HG02610 (cell line): ENCODE measurements at regions not wholly inside any gene's neighbourhood (a gene's known extent, or its start where the extent isn't known, plus 50 kb on each side); places are given as distances from the start of the nearest gene placed in this dataset.

Source experiments
- ATAC-seq: cut with Tn5 transposase; IDR thresholded peaks from one replicate; pipeline ENCODE4 v1.9.1; 2021; ENCODE audit warnings: mild to moderate bottlenecking, moderate library complexity; ENCODE audit not compliant: unreplicated experiment

GRCh38 chr12:11564984-11565651 lies 84.4 kb upstream of the ETV6 start:
- peak; percentile 31 for ATAC-seq

GRCh38 chr12:11565752-11566151 lies 83.7 kb upstream of the ETV6 start:
- no peak for ATAC-seq

GRCh38 chr12:11568155-11568761 lies 81.2 kb upstream of the ETV6 start:
- ATAC-seq, result no peak

GRCh38 chr12:11568762-11569478 lies 80.6 kb upstream of the ETV6 start:
- ATAC-seq, result peak; percentile 84

GRCh38 chr12:11569716-11570115 lies 79.8 kb upstream of the ETV6 start:
- no peak for ATAC-seq

GRCh38 chr12:11573880-11574279 lies 75.6 kb upstream of the ETV6 start:
- ATAC-seq, result no peak

GRCh38 chr12:11576104-11576503 lies 73.4 kb upstream of the ETV6 start:
- ATAC-seq, result peak; percentile 54

GRCh38 chr12:11577658-11578260 lies 71.7 kb upstream of the ETV6 start:
- no peak for ATAC-seq

- peak; percentile 80 for ATAC-seq
Observed at GRCh38 chr12:11578461-11578993, 70.9 kb upstream of the ETV6 start.

GRCh38 chr12:11580125-11580751 lies 69.2 kb upstream of the ETV6 start:
- no peak for ATAC-seq

- ATAC-seq, result no peak
Observed at GRCh38 chr12:11581179-11581755, 68.2 kb upstream of the ETV6 start.

- ATAC-seq, result no peak
Observed at GRCh38 chr12:11584221-11584855, 65.1 kb upstream of the ETV6 start.

GRCh38 chr12:11592484-11592883 lies 57.0 kb upstream of the ETV6 start:
- ATAC-seq, result no peak

GRCh38 chr12:11593013-11593412 lies 56.5 kb upstream of the ETV6 start:
- ATAC-seq, result no peak

- ATAC-seq, result no peak
Observed at GRCh38 chr12:11595080-11595479, 54.4 kb upstream of the ETV6 start.

GRCh38 chr12:11596141-11596540 lies 53.3 kb upstream of the ETV6 start:
- no peak for ATAC-seq

GRCh38 chr12:11598900-11599299 lies 50.6 kb upstream of the ETV6 start:
- ATAC-seq, result no peak
